ENCODE measurements at regions not wholly inside any gene's neighbourhood (a gene's known extent, or its start where the extent isn't known, plus 50 kb on each side); places are given as distances from the start of the nearest gene placed in this dataset.

GRCh38 chr4:160180211-160180610 is 1077.3 kb downstream of the RAPGEF2 start:
- no peak for TF ChIP-seq CTCF (IDR thresholded peaks at IDR 0.05)
- TF ChIP-seq EZH2 (IDR thresholded peaks at IDR 0.05; ENCODE audit: borderline replicate concordance, insufficient read depth, low read depth, low read length, poor library complexity, severe bottlenecking): no peak

Data from B cell (primary cell).